Erythroblast (primary cell): ENCODE measurements at regions not wholly inside any gene's neighbourhood (a gene's known extent, or its start where the extent isn't known, plus 50 kb on each side); places are given as distances from the start of the nearest gene placed in this dataset.

ENCODE experiments used
- GATA1 ChIP-seq: IDR thresholded peaks from 2 replicates; pipeline ENCODE4 v1.6.1; 2011; ENCODE audit warnings: low read depth, mild to moderate bottlenecking, control low read depth, low read length, moderate library complexity
- POLR2A ChIP-seq: IDR thresholded peaks from 2 replicates; pipeline ENCODE4 v1.6.1; 2011; ENCODE audit warnings: mild to moderate bottlenecking, low read length

DNA sequence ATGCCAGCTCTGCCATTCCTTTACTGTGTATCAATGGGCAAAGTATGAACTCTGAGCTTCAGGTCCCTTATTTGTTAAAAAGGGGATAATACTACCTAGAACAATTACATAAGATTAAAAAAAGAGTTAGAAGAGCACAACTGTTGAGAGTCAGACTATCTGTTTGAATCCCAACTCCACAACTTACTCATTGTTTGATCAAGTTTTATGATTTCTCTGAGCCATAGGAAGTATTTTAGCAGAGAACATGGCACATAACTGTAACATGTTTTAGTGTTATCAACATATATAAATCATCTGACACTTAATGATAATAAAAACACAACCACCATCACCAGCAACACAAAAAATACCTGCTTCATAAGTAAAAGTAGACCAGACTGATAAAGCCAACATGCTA, 421.3 kb downstream of the ZFHX3 start:
- no peak for TF ChIP-seq POLR2A
- TF ChIP-seq GATA1, result no peak
